ENCODE measurements at regions not wholly inside any gene's neighbourhood (a gene's known extent, or its start where the extent isn't known, plus 50 kb on each side); places are given as distances from the start of the nearest gene placed in this dataset.

- Histone ChIP-seq H3K27me3 (ENCODE audit: control insufficient read depth, insufficient read depth, low read length) (no peaks in the 10 kb centered on the region), H3K27ac (ENCODE audit: low read depth, low read length) (no peak overlapping the region), H3K4me1 (ENCODE audit: control insufficient read depth, insufficient read depth, low read length) (peaks cover 42% of the 10 kb centered on the region), H3K9me3 (ENCODE audit: control insufficient read depth, insufficient read depth, low read length) (no peaks in the 10 kb centered on the region), H3K9ac (ENCODE audit: low read depth, low read length) (no peak overlapping the region), H3K36me3 (ENCODE audit: control insufficient read depth, insufficient read depth, low read length) (no peaks in the 10 kb centered on the region), H3K4me3 (ENCODE audit: low read depth, low read length) (no peak overlapping the region)
These were observed 73.4 kb upstream of the POMP start for GRCh38 chr13:28585561-28585960.

GRCh38 chr13:28584873-28585381 is 74.0 kb upstream of the POMP start:
- 0 out of 2 replicates have a peak overlapping the region, but pooled peaks have one; percentile 7 for H3K9ac ChIP-seq (ENCODE audit: low read depth, low read length)

GRCh38 chr13:28583651-28584091 is 75.3 kb upstream of the POMP start:
- H3K27ac ChIP-seq (ENCODE audit: low read depth, low read length): no peak overlapping the region
- peaks cover 51% of the 10 kb centered on the region for H3K4me1 ChIP-seq (ENCODE audit: control insufficient read depth, insufficient read depth, low read length)
- H3K27me3 ChIP-seq (ENCODE audit: control insufficient read depth, insufficient read depth, low read length): no peaks in the 10 kb centered on the region
- no peak overlapping the region for H3K9ac ChIP-seq (ENCODE audit: low read depth, low read length)
- no peak overlapping the region for H3K4me3 ChIP-seq (ENCODE audit: low read depth, low read length)
- H3K36me3 ChIP-seq (ENCODE audit: control insufficient read depth, insufficient read depth, low read length): no peaks in the 10 kb centered on the region
- H3K9me3 ChIP-seq (ENCODE audit: control insufficient read depth, insufficient read depth, low read length): no peaks in the 10 kb centered on the region

More at GRCh38 chr13:28584873-28585381, 74.0 kb upstream of the POMP start:
- Histone ChIP-seq H3K36me3 (ENCODE audit: control insufficient read depth, insufficient read depth, low read length) (no peaks in the 10 kb centered on the region), H3K4me3 (ENCODE audit: low read depth, low read length) (no peak overlapping the region), H3K9me3 (ENCODE audit: control insufficient read depth, insufficient read depth, low read length) (no peaks in the 10 kb centered on the region), H3K4me1 (ENCODE audit: control insufficient read depth, insufficient read depth, low read length) (peaks cover 44% of the 10 kb centered on the region), H3K27ac (ENCODE audit: low read depth, low read length) (no peak overlapping the region), H3K27me3 (ENCODE audit: control insufficient read depth, insufficient read depth, low read length) (no peaks in the 10 kb centered on the region)

- Histone ChIP-seq H3K4me3 (ENCODE audit: low read depth, low read length) (no peak overlapping the region), H3K36me3 (ENCODE audit: control insufficient read depth, insufficient read depth, low read length) (no peaks in the 10 kb centered on the region), H3K9me3 (ENCODE audit: control insufficient read depth, insufficient read depth, low read length) (no peaks in the 10 kb centered on the region), H3K27ac (ENCODE audit: low read depth, low read length) (no peak overlapping the region), H3K4me1 (ENCODE audit: control insufficient read depth, insufficient read depth, low read length) (peaks cover 51% of the 10 kb centered on the region), H3K27me3 (ENCODE audit: control insufficient read depth, insufficient read depth, low read length) (no peaks in the 10 kb centered on the region), H3K9ac (ENCODE audit: low read depth, low read length) (no peak overlapping the region)
These were observed 76.1 kb upstream of the POMP start for GRCh38 chr13:28582892-28583240.

- Histone ChIP-seq H3K4me1 (ENCODE audit: control insufficient read depth, insufficient read depth, low read length) (peaks cover 51% of the 10 kb centered on the region), H3K36me3 (ENCODE audit: control insufficient read depth, insufficient read depth, low read length) (no peaks in the 10 kb centered on the region), H3K27me3 (ENCODE audit: control insufficient read depth, insufficient read depth, low read length) (no peaks in the 10 kb centered on the region), H3K9ac (ENCODE audit: low read depth, low read length) (no peak overlapping the region), H3K9me3 (ENCODE audit: control insufficient read depth, insufficient read depth, low read length) (no peaks in the 10 kb centered on the region), H3K4me3 (ENCODE audit: low read depth, low read length) (no peak overlapping the region), H3K27ac (ENCODE audit: low read depth, low read length) (no peak overlapping the region)
These were observed 76.6 kb upstream of the POMP start for GRCh38 chr13:28582225-28582891.

- Histone ChIP-seq H3K36me3 (ENCODE audit: control insufficient read depth, insufficient read depth, low read length) (no peaks in the 10 kb centered on the region), H3K27ac (ENCODE audit: low read depth, low read length) (no peak overlapping the region), H3K4me3 (ENCODE audit: low read depth, low read length) (no peak overlapping the region), H3K27me3 (ENCODE audit: control insufficient read depth, insufficient read depth, low read length) (no peaks in the 10 kb centered on the region), H3K9ac (ENCODE audit: low read depth, low read length) (no peak overlapping the region), H3K4me1 (ENCODE audit: control insufficient read depth, insufficient read depth, low read length) (peaks cover 42% of the 10 kb centered on the region), H3K9me3 (ENCODE audit: control insufficient read depth, insufficient read depth, low read length) (no peaks in the 10 kb centered on the region)
These were observed 77.5 kb upstream of the POMP start for GRCh38 chr13:28581451-28581850.

- no peaks in the 10 kb centered on the region for H3K9me3 ChIP-seq (ENCODE audit: control insufficient read depth, insufficient read depth, low read length)
- H3K9ac ChIP-seq (ENCODE audit: low read depth, low read length): no peak overlapping the region
- no peaks in the 10 kb centered on the region for H3K27me3 ChIP-seq (ENCODE audit: control insufficient read depth, insufficient read depth, low read length)
- no peak overlapping the region for H3K27ac ChIP-seq (ENCODE audit: low read depth, low read length)
- no peaks in the 10 kb centered on the region for H3K36me3 ChIP-seq (ENCODE audit: control insufficient read depth, insufficient read depth, low read length)
- H3K4me3 ChIP-seq (ENCODE audit: low read depth, low read length): no peak overlapping the region
- H3K4me1 ChIP-seq (ENCODE audit: control insufficient read depth, insufficient read depth, low read length): peaks cover 30% of the 10 kb centered on the region
These were observed 79.2 kb upstream of the POMP start for GRCh38 chr13:28579736-28580135.

GRCh38 chr13:28579322-28579721 is 79.6 kb upstream of the POMP start:
- H3K9ac ChIP-seq (ENCODE audit: low read depth, low read length): no peak overlapping the region
- no peak overlapping the region for H3K27ac ChIP-seq (ENCODE audit: low read depth, low read length)
- H3K4me1 ChIP-seq (ENCODE audit: control insufficient read depth, insufficient read depth, low read length): peaks cover 28% of the 10 kb centered on the region
- no peaks in the 10 kb centered on the region for H3K36me3 ChIP-seq (ENCODE audit: control insufficient read depth, insufficient read depth, low read length)
- no peaks in the 10 kb centered on the region for H3K27me3 ChIP-seq (ENCODE audit: control insufficient read depth, insufficient read depth, low read length)
- H3K9me3 ChIP-seq (ENCODE audit: control insufficient read depth, insufficient read depth, low read length): no peaks in the 10 kb centered on the region
- H3K4me3 ChIP-seq (ENCODE audit: low read depth, low read length): no peak overlapping the region

GRCh38 chr13:28576067-28576466 is 81.1 kb upstream of the FLT1 start:
- peaks cover 9% of the 10 kb centered on the region for H3K4me1 ChIP-seq (ENCODE audit: control insufficient read depth, insufficient read depth, low read length)
- H3K27ac ChIP-seq (ENCODE audit: low read depth, low read length): no peak overlapping the region
- no peaks in the 10 kb centered on the region for H3K27me3 ChIP-seq (ENCODE audit: control insufficient read depth, insufficient read depth, low read length)
- no peaks in the 10 kb centered on the region for H3K36me3 ChIP-seq (ENCODE audit: control insufficient read depth, insufficient read depth, low read length)
- H3K9ac ChIP-seq (ENCODE audit: low read depth, low read length): no peak overlapping the region
- H3K9me3 ChIP-seq (ENCODE audit: control insufficient read depth, insufficient read depth, low read length): no peaks in the 10 kb centered on the region
- no peak overlapping the region for H3K4me3 ChIP-seq (ENCODE audit: low read depth, low read length)

GRCh38 chr13:28575200-28575599 is 80.3 kb upstream of the FLT1 start:
- Histone ChIP-seq H3K4me1 (ENCODE audit: control insufficient read depth, insufficient read depth, low read length) (peaks cover 9% of the 10 kb centered on the region), H3K27me3 (ENCODE audit: control insufficient read depth, insufficient read depth, low read length) (no peaks in the 10 kb centered on the region), H3K9ac (ENCODE audit: low read depth, low read length) (no peak overlapping the region), H3K36me3 (ENCODE audit: control insufficient read depth, insufficient read depth, low read length) (no peaks in the 10 kb centered on the region), H3K9me3 (ENCODE audit: control insufficient read depth, insufficient read depth, low read length) (no peaks in the 10 kb centered on the region), H3K4me3 (ENCODE audit: low read depth, low read length) (no peak overlapping the region), H3K27ac (ENCODE audit: low read depth, low read length) (no peak overlapping the region)

GRCh38 chr13:28574617-28575142 is 79.8 kb upstream of the FLT1 start:
- no peaks in the 10 kb centered on the region for H3K9me3 ChIP-seq (ENCODE audit: control insufficient read depth, insufficient read depth, low read length)
- H3K27me3 ChIP-seq (ENCODE audit: control insufficient read depth, insufficient read depth, low read length): no peaks in the 10 kb centered on the region
- H3K4me1 ChIP-seq (ENCODE audit: control insufficient read depth, insufficient read depth, low read length): peaks cover 4% of the 10 kb centered on the region
- H3K27ac ChIP-seq (ENCODE audit: low read depth, low read length): no peak overlapping the region
- H3K9ac ChIP-seq (ENCODE audit: low read depth, low read length): no peak overlapping the region
- H3K36me3 ChIP-seq (ENCODE audit: control insufficient read depth, insufficient read depth, low read length): no peaks in the 10 kb centered on the region
- H3K4me3 ChIP-seq (ENCODE audit: low read depth, low read length): no peak overlapping the region

Data from HUES48 (cell line).